B cell (primary cell): ENCODE measurements at regions not wholly inside any gene's neighbourhood (a gene's known extent, or its start where the extent isn't known, plus 50 kb on each side); places are given as distances from the start of the nearest gene placed in this dataset.

Experiments
- ATAC-seq: fragments of 200-7000 bp; cut with Tn5 transposase; one replicate; pipeline ENCODE4 v1.10.0; 2021; ENCODE audit warnings: low read depth, mild to moderate bottlenecking, moderate number of reproducible peaks, moderate library complexity
- CTCF ChIA-PET: fragments of 350-600 bp; sonication (Branson Sonifier 250); formaldehyde crosslinking; loops from one replicate; lab custom pipeline; 2021; ENCODE audit warnings: antibody characterized with exemption, inconsistent platforms; lab: Charles Lee
- POLR2A ChIA-PET: fragments of 350-600 bp; sonication (Branson Sonifier 250); formaldehyde crosslinking; loops from one replicate; lab custom pipeline; 2021; ENCODE audit warnings: antibody characterized with exemption; lab: Charles Lee
- DNase-seq: peaks from one replicate; pipeline ENCODE4 v3.0.0; 2013
- H2AFZ ChIP-seq: 2 replicates; pipeline ENCODE4 v1.6.1; 2012; ENCODE audit warnings: mild to moderate bottlenecking, low read depth, low read length; ENCODE audit not compliant: insufficient read depth, poor library complexity, severe bottlenecking
- H3K27ac ChIP-seq, 2 donors: 1 replicate in 1 of 2; 2 replicates in 1 of 2; pipeline ENCODE4 v1.5.1; 2012 to 2013; ENCODE audit warnings: low read length in 2 of 2, mild to moderate bottlenecking in 2 of 2, moderate library complexity in 1 of 2
- H3K27me3 ChIP-seq, 4 experiments: fragments of 200-600 bp in 1 of 4; sonication (generic) in 1 of 4; replicated peaks in 1 of 4; 1 replicate in 2 of 4; 2 replicates in 2 of 4; pipeline versions ENCODE4 v1.6.1 to v1.7.0; 2013 to 2016; ENCODE audit warnings: low read length in 3 of 4, mild to moderate bottlenecking in 2 of 4, mixed read lengths in 1 of 4, moderate library complexity in 1 of 4; ENCODE audit not compliant: insufficient read depth in 4 of 4, control insufficient read depth in 3 of 4; ENCODE audit errors: control extremely low read depth in 1 of 4
- H3K36me3 ChIP-seq, 2 experiments: replicated peaks in 1 of 2; 1 replicate in 1 of 2; 2 replicates in 1 of 2; pipeline versions ENCODE4 v1.6.1 to v1.7.1; 2013; ENCODE audit warnings: low read length in 1 of 2; ENCODE audit not compliant: insufficient read depth in 2 of 2, control insufficient read depth in 1 of 2; ENCODE audit errors: control extremely low read depth in 1 of 2, extremely low read depth in 1 of 2
- H3K4me1 ChIP-seq, 2 donors: fragments of 200-600 bp in 1 of 2; sonication (generic) in 1 of 2; 1 replicate in 1 of 2; 2 replicates in 1 of 2; pipeline versions ENCODE4 v1.5.1 to v1.6.1; 2013 to 2017; ENCODE audit warnings: low read length in 2 of 2; ENCODE audit not compliant: control insufficient read depth in 2 of 2, insufficient read depth in 2 of 2
- H3K4me2 ChIP-seq: replicated peaks from 2 replicates; pipeline ENCODE3; 2012; ENCODE audit warnings: mild to moderate bottlenecking, low read depth, low read length; ENCODE audit not compliant: poor library complexity, severe bottlenecking
- H3K4me3 ChIP-seq, 5 experiments: fragments of 200-600 bp in 1 of 5; sonication (generic) in 1 of 5; 1 replicate in 3 of 5; 2 replicates in 2 of 5; pipeline versions ENCODE4 v1.5.1 to v1.7.0; 2011 to 2016; ENCODE audit warnings: low read length in 4 of 5, mild to moderate bottlenecking in 4 of 5, low read depth in 2 of 5, control low read depth in 1 of 5, moderate library complexity in 1 of 5; ENCODE audit not compliant: insufficient read depth in 1 of 5; ENCODE audit errors: control extremely low read depth in 1 of 5, extremely low read depth in 1 of 5
- H3K79me2 ChIP-seq: fragments of 200-600 bp; sonication (generic); one replicate; pipeline ENCODE4 v1.6.0; 2016; ENCODE audit warnings: low read length; ENCODE audit not compliant: control insufficient read depth, insufficient read depth
- H3K9ac ChIP-seq: fragments of 200-600 bp; sonication (generic); 2 replicates; pipeline ENCODE4 v1.6.1; 2017; ENCODE audit warnings: mild to moderate bottlenecking, low read length, moderate library complexity
- H3K9me3 ChIP-seq, 3 donors: one replicate each; pipeline versions ENCODE4 v1.6.1 to v1.7.1; 2013; ENCODE audit warnings: low read length in 2 of 3; ENCODE audit not compliant: control insufficient read depth in 2 of 3, insufficient read depth in 1 of 3; ENCODE audit errors: control extremely low read depth in 1 of 3
- H4K20me1 ChIP-seq: 2 replicates; pipeline ENCODE4 v1.6.0; 2012; ENCODE audit warnings: mild to moderate bottlenecking, low read length; ENCODE audit not compliant: insufficient read depth, control insufficient read depth, poor library complexity, severe bottlenecking
- H3K27ac Mint-ChIP-seq: one replicate; pipeline ENCODE4 v1.8.0; 2021; ENCODE audit warnings: mixed read lengths
- H3K27me3 Mint-ChIP-seq: one replicate; pipeline ENCODE4 v1.8.0; 2021; ENCODE audit warnings: mixed read lengths
- H3K4me1 Mint-ChIP-seq: one replicate; pipeline ENCODE4 v1.8.0; 2021; ENCODE audit warnings: mixed read lengths
- H3K4me3 Mint-ChIP-seq: one replicate; pipeline ENCODE4 v1.8.0; 2021; ENCODE audit warnings: mixed read lengths
- H3K9me3 Mint-ChIP-seq: one replicate; pipeline ENCODE4 v1.8.0; 2022; ENCODE audit warnings: mixed read lengths; ENCODE audit not compliant: insufficient read depth
- CTCF ChIP-seq: fragments of 200-600 bp; IDR thresholded peaks from one replicate; pipeline ENCODE4 v1.8.0; 2022; ENCODE audit warnings: antibody characterized with exemption, mild to moderate bottlenecking
- EZH2 ChIP-seq: IDR thresholded peaks from 2 replicates; pipeline ENCODE4 v1.6.1; 2012; ENCODE audit warnings: borderline replicate concordance, low read depth, mild to moderate bottlenecking, moderate library complexity, low read length; ENCODE audit not compliant: insufficient read depth, poor library complexity, severe bottlenecking
- WGBS: methylation state at CpG from one replicate; pipeline ENCODE4 v1.1.5; 2013; ENCODE audit warnings: missing lambda C conversion rate; ENCODE audit not compliant: insufficient coverage; 5-methylcytosine and 5-hydroxymethylcytosine counted together
- intact Hi-C: fragments of 100-400 bp; cut with micrococcal nuclease; formaldehyde crosslinking; loops from one replicate; pipeline ENCODE4 v1.10.0; 2022

GRCh38 chr1:79825551-79825950, 819.0 kb upstream of the ADGRL4 start:
- ATAC-seq (no peak), DNase-seq (no peak)
- no peak overlapping the region for H3K4me2 ChIP-seq
- no CpG with 5 or more reads among the region's 3 CpGs for WGBS
- no peak overlapping the region for H3K4me3 Mint-ChIP-seq
- TF ChIP-seq EZH2 (no peak), CTCF (no peak)
- peaks cover 2% of the 10 kb centered on the region for H3K4me1 Mint-ChIP-seq
- peaks cover 3% of the 10 kb centered on the region for H3K9me3 Mint-ChIP-seq
- H3K4me3 ChIP-seq = no peak overlapping the region
- intact Hi-C loops = no loop called here
- H2AFZ ChIP-seq = no peak overlapping the region
- no peak overlapping the region for H3K27ac Mint-ChIP-seq
- POLR2A ChIA-PET = no interaction called here
- CTCF ChIA-PET = no interaction called here
- no peaks in the 10 kb centered on the region for H3K79me2 ChIP-seq
- no peak overlapping the region for H3K27ac ChIP-seq
- H3K9ac ChIP-seq = no peak overlapping the region
- no peaks in the 10 kb centered on the region for H3K4me1 ChIP-seq
- H4K20me1 ChIP-seq = no peaks in the 10 kb centered on the region
- peaks cover 0 to 7% (median 0%) of the 10 kb centered on the region in 3 donors for H3K9me3 ChIP-seq
- H3K36me3 ChIP-seq = no peaks in the 10 kb centered on the region
- no peaks in the 10 kb centered on the region for H3K27me3 Mint-ChIP-seq
- no peaks in the 10 kb centered on the region for H3K27me3 ChIP-seq

GRCh38 chr1:79822053-79822452, 815.5 kb upstream of the ADGRL4 start:
- Mint-ChIP-seq H3K27me3 (no peaks in the 10 kb centered on the region), H3K4me3 (no peak overlapping the region), H3K4me1 (peaks cover 2% of the 10 kb centered on the region), H3K9me3 (peaks cover 3% of the 10 kb centered on the region), H3K27ac (no peak overlapping the region)
- no peaks in the 10 kb centered on the region for H3K79me2 ChIP-seq
- no peak overlapping the region for H3K4me2 ChIP-seq
- H4K20me1 ChIP-seq = no peaks in the 10 kb centered on the region
- no peak overlapping the region for H2AFZ ChIP-seq
- ATAC-seq (no peak), DNase-seq (no peak)
- ChIA-PET CTCF (no interaction called here), POLR2A (no interaction called here)
- H3K27ac ChIP-seq = no peak overlapping the region
- H3K9me3 ChIP-seq = peaks cover 0 to 7% (median 0%) of the 10 kb centered on the region in 3 donors
- H3K36me3 ChIP-seq = no peaks in the 10 kb centered on the region
- no peak overlapping the region for H3K9ac ChIP-seq
- H3K4me3 ChIP-seq = no peak overlapping the region
- intact Hi-C loops = no loop called here
- TF ChIP-seq EZH2 = no peak
- TF ChIP-seq CTCF = no peak
- H3K27me3 ChIP-seq = no peaks in the 10 kb centered on the region
- H3K4me1 ChIP-seq = no peaks in the 10 kb centered on the region
- WGBS = 93% methylated on average over 10 of the region's 11 CpGs
